Sigmoid colon (tissue), 4 donors: ENCODE measurements at regions not wholly inside any gene's neighbourhood (a gene's known extent, or its start where the extent isn't known, plus 50 kb on each side); places are given as distances from the start of the nearest gene placed in this dataset.

Experiments
- EP300 ChIP-seq, 4 donors: sonication (generic); formaldehyde crosslinking; IDR thresholded peaks; one replicate each; pipeline ENCODE4 v1.6.1; 2017; ENCODE audit warnings: antibody characterized with exemption in 4 of 4
- POLR2A ChIP-seq, 2 donors: fragments of 450-650 bp; IDR thresholded peaks; one replicate each; pipeline ENCODE4 v1.6.1; 2016; ENCODE audit warnings: antibody characterized with exemption in 2 of 2, mild to moderate bottlenecking in 2 of 2, moderate library complexity in 2 of 2
- POLR2AphosphoS5 ChIP-seq, 4 donors: sonication (generic); formaldehyde crosslinking; IDR thresholded peaks; one replicate each; pipeline ENCODE4 v1.6.1; 2017; ENCODE audit warnings: antibody characterized with exemption in 4 of 4
- TF ChIP-seq, protein P1 (sequence below), 4 experiments: fragments of 450-650 bp in 3 of 4; fragments of 200-600 bp in 1 of 4; IDR thresholded peaks; one replicate each; pipeline ENCODE4 v1.5.1; 2016 to 2019; ENCODE audit warnings: antibody characterized with exemption in 4 of 4, mild to moderate bottlenecking in 3 of 4, moderate library complexity in 2 of 4

DNA sequence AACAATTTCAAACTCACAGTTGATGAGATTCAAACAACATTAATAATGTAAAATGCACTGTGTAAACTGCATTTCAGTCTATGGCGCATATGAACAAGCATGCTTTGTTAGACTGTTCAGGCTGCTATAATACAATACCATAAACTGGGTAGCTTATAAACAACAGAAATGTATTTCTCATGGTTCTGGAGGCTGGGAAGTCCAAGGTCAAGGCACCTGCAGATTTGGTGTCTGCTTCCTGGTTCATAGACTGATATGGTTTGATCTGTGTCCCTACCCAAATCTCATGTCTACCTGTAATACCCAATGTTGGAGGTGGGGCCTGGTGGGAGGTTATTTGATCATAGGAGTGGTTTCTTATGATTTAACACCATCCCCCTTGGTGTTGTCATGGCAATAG lies 148.1 kb upstream of the SERPINE2 start:
- TF ChIP-seq, protein P1, sequence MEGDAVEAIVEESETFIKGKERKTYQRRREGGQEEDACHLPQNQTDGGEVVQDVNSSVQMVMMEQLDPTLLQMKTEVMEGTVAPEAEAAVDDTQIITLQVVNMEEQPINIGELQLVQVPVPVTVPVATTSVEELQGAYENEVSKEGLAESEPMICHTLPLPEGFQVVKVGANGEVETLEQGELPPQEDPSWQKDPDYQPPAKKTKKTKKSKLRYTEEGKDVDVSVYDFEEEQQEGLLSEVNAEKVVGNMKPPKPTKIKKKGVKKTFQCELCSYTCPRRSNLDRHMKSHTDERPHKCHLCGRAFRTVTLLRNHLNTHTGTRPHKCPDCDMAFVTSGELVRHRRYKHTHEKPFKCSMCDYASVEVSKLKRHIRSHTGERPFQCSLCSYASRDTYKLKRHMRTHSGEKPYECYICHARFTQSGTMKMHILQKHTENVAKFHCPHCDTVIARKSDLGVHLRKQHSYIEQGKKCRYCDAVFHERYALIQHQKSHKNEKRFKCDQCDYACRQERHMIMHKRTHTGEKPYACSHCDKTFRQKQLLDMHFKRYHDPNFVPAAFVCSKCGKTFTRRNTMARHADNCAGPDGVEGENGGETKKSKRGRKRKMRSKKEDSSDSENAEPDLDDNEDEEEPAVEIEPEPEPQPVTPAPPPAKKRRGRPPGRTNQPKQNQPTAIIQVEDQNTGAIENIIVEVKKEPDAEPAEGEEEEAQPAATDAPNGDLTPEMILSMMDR (IDR thresholded peaks at IDR 0.05), result no peak
- TF ChIP-seq EP300 (IDR thresholded peaks at IDR 0.05) (no peak), POLR2A (IDR thresholded peaks at IDR 0.05) (no peak), POLR2AphosphoS5 (IDR thresholded peaks at IDR 0.05) (no peak)
